Right lobe of liver (tissue), 4 donors: ENCODE measurements at regions not wholly inside any gene's neighbourhood (a gene's known extent, or its start where the extent isn't known, plus 50 kb on each side); places are given as distances from the start of the nearest gene placed in this dataset.

Experiments
- CTCF ChIP-seq, 4 donors: fragments of 200-600 bp in 3 of 4; fragments of 450-650 bp in 1 of 4; IDR thresholded peaks; one replicate each; pipeline versions ENCODE4 v1.5.1 to v1.8.0; 2016 to 2022; ENCODE audit warnings: antibody characterized with exemption in 4 of 4, mild to moderate bottlenecking in 2 of 4
- POLR2A ChIP-seq: fragments of 450-650 bp; IDR thresholded peaks from one replicate; pipeline ENCODE4 v1.6.1; 2017; ENCODE audit warnings: antibody characterized with exemption, mild to moderate bottlenecking
- donor health status: DM: no; HTN: no; CAD: no.
- donor health status: DM: no; HTN: no; CAD: no.
- donor health status: DM: no; HTN: yes; CAD: no.

- no peak for TF ChIP-seq CTCF (IDR thresholded peaks at IDR 0.05)
- TF ChIP-seq POLR2A: no peak
Measured at GRCh38 chr14:100440758-100441203, 117.6 kb downstream of the SLC25A47 start.
